CD4-positive, alpha-beta T cell treated with Interleukin-4 for 1 hour (primary cell): ENCODE measurements at regions not wholly inside any gene's neighbourhood (a gene's known extent, or its start where the extent isn't known, plus 50 kb on each side); places are given as distances from the start of the nearest gene placed in this dataset.

ENCODE experiments used
- DNase-seq, 2 donors: peaks; one replicate each; pipeline ENCODE4 v3.0.0-alpha.2; 2020 to 2022

DNA sequence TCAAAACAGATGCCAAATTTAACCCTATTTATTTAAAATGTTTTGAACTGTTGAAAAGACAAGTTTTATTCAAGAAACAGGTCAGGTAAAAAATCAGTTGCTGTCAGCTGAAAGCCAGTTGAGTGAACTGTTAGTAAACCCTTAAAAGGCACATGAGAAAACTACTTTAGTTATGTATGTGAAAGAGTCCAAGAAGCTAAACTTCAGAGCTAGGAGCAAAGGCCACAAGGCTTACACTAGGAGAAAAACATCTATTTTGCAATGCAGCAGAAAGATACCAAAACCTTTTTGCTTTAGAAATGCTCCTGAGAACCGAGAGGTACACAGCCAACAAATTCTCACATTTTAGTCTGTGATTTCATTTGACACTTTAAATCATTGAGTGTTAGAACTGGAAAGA lies 375.2 kb downstream of the FSCB start:
- DNase-seq = no peak

DNA sequence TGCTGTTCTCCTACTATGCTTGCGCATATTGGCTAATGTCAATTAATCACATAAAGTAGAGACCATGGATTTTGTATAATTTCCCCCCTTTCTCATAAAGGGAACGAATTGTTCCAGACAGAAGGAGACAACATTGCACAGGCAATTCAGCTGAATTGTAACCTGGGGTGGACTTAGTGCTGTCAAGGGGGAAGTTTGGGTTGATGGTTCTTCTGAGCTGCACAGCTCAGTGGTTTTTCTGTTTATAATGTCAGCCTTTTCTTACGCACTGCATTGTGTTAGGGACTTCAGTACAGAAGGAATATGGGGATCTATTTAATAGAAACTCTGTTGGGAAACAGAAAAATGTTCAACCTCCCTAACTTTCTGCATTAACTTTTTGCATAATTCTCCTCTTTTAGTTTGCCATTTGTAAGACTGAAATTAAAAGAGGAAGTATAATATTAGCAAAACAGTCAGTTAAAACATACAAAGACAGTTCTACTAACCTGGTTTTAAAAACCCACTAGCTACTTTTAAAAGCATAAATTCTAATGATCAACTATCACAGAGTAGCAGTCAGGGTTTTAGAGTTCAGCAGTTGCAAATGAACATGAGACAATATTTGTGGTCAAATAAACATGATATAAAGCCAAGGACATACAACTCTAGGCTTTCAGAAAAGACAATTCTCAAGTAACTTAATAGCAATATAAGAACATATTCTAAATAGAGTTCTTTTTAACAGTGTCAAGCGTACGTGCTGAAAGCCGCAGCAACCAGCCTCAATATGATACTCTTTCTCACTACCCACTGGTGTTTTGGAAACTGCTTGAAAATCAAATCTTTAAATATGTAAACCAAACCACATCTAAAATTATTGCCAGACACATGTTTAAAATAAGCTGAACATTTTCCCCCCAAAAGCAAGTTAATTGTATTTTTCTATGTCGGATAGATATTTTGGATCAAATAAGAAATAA lies 393.0 kb downstream of the FSCB start:
- DNase-seq = no peak

DNA sequence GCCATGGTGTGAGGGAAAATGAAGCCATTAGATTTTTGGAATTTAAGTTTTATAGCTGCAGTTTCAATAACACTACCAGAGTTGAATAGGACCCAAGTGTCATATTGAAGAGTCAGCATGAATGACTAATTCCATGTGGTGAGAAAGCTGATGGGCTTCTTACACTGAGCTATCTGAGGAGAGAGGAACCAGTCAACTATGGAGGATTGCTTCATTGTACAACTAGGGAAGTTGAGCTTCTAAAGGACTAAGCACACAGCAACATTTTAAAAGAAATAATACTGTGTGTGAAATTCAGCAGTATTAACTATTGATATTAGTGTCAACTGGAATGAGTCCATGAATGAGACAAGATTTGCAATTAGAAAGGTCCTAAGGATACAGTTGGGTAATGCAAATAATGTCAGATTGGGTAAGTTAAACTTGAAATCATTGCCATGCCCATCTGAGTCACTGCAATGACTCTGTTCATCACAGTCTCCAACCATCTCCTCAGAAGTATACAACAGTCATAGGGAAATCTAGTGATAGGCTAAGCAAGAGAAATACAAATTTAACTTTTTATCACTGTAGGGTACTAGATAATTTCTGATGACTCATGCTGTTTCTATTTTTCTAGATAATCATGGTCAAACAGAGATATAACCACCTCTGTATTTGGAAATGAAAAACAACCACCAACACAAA lies 394.2 kb downstream of the FSCB start:
- DNase-seq = no peak

DNA sequence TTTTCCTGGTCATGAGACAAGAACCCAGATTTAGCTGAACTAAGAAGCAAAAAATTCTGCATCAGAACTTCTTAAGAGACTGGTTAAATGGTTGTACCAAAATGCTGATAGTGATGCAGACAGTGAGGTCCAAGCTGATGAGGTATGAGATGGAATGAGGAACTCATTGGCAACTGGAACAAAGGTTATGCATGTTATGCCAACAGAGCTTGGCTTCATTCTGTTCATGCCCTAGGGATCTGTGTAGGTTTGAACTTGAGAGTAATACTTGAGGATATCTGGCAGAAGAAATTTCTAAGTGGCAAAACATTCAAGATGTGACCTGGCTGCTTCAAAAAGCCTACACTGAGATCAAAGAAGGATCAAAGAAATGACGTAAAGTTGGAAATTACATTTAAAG lies 398.0 kb downstream of the FSCB start:
- no peak for DNase-seq

DNA sequence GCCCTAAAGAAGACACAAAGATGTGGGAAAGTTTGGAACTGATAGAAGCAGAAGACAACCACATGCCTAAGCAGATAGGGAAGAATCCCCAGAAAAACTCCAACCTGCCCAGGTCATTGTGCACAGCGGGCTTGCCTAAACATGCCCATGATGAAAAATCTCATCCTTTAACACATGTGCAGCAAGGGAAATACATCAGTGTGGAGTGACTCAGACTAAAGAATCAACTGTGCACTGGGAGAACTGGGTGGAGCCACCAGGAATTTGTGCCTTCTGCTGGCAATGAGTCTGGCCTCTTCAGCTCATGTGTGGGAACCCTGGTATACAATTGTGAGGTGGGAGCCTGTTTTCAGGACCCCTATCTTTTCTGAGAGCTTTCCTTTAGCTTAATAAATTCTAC lies 398.5 kb downstream of the FSCB start:
- no peak for DNase-seq

DNA sequence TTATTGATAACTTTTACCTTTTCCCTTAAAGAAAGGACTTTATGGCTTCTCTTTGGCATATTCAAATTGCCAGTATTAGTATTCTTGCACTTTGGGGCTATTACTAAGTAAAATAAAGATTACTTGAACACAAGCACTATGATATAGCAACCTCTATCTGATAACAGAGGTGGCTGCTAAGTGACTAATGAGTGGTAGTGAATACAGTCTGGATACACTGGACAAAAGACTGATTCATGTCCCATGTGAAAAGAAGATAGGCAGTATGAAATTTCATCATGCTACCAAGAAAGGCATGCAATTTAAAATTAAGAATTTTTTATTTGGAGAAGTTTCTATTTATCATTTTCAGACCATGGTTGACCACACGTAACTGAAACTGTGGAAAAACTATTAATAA lies 399.9 kb downstream of the FSCB start:
- no peak for DNase-seq

DNA sequence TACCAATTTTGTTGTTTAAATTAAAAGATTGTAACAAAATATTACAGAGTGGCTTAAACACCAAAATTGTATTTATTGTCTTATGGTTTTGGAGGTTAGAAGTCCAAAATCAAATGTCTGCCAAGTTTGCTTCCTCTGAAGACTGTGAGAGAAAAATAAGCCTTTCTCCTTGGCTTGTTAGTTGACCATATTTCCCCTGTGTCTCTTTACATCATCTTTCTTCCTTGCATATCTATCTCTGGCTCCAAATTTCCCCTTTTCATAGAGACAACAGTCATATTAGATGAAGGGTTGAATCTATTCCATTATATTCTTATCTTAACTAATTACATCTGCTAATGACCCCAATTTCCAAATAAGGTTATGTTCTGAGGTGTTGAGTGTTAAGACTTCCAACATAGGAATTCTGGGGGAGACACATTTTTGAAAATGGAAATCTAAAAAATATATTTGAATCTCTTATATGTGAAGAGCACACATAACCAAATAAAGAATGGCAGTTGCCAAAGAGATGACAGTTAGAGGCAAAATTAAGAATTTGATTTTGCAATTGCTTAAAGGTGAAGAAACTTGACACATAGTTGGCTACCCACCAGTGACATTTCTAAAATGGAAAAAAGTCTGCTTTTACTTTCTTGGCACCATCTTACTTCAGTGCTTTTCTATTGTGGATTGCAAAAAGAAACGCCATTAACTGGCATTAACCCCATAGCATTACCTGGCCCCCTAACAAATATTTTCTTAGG lies 407.2 kb downstream of the FSCB start:
- no peak for DNase-seq

DNA sequence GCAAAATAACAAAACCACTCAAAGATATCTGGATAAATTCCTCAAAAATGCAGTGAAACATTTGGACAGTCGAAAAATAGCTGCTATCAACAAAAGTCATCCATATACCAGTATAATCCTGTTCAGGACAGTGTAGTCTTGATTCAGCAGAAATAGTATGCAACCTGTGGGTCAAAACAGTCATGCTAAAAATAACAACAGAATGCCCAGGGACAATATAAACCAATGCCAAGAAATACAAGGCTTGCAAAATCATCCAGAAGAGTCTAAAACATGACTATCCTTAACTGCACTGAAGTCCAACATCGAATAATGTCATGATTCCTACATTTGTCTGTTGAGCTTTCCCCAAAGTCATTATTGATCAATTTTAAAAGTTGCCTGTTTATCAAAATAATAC lies 425.9 kb downstream of the FSCB start:
- no peak for DNase-seq

DNA sequence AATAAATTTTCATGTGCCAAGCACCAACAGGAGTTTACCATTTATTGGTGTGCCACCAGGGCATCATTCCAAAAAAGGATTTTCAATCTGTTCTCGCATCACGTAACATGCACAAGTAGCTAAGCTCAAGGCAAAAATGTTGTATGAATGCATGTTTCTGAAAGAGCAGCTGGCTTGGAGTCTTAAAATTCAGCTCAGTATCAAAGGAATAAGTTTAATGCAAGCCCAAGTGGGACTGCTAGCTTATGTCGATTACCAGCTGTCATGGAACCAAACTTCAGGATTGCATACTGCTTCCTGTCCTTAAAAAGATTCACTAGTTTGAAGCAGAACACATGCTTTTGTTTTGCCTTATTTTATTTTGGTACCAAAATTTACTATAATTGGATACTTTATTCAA lies 437.0 kb downstream of the FSCB start:
- DNase-seq = no peak

DNA sequence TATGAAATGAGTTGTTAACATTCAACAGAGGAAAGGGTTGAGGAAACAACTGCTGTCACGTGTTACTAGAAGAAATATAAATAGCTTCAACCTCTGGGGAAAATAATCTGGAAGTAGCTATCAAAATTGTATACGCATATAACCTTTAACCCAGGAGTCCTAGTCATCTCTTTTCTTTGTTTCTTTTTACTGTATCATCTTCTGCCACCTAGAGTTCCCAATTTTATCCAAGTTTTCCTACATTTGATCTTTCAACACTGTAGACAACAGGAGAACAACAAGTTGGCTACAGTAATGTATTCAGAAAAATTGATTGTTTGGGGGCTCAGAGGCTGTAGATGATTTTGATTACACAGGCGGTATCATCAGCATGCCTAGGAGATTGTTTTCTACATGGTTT lies 453.7 kb downstream of the FSCB start:
- DNase-seq = no peak

DNA sequence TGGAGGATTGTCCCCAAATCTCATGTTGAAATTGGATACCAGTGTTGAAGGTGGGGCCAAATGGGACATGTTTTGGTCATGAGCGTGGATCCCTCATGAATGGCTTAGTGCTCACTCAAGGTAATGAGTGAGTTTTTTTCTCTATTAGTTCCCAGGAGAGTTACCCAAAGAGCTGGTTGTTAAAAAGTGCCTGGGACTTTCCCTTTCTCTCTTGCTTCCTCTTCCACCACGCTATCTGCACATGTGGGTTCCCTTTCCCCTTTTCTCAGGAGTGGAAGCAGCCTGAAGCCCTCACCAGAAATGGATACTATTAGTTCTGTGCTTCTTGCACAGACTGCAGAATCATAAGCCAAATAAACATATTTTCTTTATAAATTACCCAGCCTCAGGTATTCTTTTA lies 465.4 kb downstream of the FSCB start:
- DNase-seq = no peak

DNA sequence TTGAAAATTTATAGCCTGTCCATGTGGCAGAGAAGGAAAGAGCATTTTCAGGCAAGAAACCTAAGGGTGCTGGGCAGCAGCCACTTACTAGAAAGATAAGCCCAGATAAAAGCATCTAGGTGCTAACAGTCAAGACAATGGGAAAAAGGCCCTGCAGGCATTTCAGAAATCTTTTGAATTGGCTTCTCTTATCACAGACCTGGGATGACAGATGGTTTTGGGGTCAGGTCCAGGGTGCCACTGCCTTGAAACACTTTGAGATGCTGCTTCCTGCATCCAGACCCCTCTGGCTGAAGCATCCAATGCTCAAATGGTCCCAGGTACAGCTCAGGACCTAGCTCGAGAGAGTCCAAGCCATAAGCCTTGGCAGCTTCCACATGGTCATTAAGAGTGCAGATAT lies 466.5 kb downstream of the FSCB start:
- no peak for DNase-seq

DNA sequence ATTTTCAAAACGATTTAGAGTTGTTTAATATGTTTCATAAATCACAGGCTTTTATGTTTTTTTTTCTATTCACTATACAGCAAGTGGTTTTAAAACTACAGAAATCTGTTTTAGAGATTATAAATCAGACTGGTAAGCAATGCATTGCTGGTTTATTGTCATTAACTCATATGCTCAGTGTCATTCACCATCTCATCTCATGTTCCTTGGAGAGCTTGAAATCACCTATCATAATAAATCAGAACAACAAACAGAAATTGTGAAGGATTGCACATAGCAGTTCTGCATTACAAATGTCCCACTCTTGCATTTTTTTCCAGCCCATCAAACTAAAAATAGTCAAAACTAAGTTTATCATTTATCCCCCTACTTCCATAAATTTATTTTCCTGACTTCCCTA lies 470.8 kb downstream of the FSCB start:
- no peak for DNase-seq

DNA sequence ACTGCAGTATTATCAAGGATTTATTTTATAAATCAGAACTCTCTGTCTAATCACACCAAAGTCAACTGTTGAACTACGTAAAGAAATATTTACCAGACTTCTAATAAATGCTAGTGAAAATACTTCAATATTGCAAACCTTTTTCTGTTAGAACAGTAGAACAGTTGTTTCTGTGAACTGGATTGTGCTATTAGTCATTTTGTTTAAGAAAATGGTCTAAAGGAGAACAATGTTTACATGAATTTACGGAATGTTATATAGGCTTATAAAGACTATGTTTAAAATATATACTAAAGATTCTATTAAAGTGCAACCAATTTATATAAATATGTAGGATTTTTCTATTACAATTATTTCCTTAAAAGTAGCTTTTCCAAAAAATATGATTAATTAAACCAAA lies 471.4 kb downstream of the FSCB start:
- DNase-seq = no peak

DNA sequence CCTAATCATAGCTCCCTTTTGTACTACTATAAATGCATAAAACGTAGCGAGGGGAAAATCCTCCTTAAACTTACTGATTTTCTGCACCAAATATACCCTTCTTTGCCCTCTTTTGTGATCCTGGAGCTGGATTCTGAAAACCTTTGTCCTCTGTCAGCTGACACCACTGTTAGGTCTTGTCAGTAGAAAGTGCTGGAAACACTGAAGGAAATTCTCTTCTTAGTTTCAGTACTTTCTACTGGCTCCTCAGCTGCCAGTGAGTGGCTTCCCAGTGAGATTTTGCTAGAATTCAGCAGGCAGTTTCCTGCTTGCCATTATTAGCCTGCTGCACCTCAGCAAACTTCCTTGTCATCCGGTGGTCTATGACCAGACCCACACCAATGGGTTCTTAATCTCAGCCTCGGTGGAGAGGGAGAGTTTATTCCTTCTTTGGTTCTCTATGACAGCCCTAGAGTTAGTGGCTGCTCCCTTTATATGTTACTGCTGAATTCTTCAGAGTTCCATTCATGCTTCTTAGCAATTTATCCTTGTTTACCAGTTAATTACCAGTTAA lies 476.2 kb downstream of the FSCB start:
- no peak for DNase-seq

DNA sequence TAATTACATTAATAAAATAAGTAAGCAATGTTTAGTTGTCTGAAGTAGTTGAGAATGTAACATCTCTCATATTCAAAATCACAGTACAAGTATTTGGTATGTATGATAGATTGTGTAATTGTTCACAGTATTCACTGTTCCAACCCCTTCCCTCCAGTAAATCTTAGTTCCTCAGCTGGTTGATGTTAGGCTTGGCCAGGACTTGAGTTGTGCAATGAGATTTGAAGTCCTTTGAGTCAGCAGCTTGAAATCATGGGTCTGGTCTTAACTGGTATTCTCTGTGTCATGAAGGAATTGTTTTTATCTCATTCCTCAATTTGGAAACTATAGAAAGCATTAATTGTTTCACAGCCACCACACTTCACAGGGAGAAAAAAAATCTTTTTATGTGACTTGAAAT lies 477.1 kb downstream of the FSCB start:
- DNase-seq = no peak

DNA sequence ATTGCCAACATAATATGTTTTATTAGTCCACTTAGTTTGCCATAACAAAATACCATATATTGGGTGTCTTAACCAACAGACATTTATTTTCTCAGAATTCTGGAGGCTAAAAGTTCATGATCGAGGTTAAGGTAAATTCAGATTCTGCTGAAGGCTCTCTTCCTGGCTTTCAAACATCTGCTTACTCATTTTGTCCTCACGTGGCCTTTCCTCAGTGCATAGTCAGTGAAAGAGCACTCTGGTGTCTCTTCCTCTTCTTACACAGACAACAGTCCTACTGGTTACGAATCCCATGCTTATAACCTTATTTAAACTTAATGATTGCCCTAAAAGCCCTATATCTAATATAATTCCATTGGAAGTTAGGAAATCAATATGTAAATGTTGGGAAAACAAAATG lies 479.7 kb downstream of the FSCB start:
- no peak for DNase-seq

DNA sequence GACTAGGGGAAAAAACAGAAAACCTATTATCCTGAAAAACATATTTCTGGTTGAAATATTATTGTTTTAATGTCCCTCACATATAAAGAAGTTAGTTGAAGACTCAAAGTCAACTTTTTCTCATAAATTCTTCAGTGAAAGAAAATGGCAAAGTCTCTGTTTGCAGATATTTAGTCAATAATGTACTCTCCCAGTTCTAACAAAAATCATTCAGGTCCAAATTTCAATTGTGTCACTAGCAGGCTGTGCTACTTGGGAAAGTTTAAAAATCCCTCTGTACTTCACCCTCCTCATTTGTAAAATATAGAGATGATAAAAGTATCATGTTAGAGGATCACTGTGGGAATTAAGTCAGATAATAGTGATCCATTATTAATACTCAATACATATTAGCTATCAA lies 496.5 kb downstream of the FSCB start:
- no peak for DNase-seq

DNA sequence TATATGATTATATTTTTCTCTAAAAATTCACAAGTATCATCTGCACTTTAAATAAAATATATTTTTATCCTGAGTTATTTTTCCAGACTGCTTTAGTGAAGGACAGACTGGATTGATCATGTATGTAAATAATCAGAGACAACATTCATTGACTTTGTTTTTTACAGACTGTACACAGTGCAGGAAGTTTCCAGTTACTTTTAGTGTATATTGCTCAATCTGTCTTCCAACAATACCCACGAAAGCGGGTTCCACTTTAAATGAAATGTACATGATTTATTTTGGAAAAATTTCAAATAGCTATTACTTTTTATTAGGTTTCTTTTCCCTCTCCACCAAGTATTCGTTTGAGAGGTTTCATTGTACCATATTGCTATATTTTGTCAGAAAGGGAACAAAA lies 497.0 kb downstream of the FSCB start:
- DNase-seq = no peak

DNA sequence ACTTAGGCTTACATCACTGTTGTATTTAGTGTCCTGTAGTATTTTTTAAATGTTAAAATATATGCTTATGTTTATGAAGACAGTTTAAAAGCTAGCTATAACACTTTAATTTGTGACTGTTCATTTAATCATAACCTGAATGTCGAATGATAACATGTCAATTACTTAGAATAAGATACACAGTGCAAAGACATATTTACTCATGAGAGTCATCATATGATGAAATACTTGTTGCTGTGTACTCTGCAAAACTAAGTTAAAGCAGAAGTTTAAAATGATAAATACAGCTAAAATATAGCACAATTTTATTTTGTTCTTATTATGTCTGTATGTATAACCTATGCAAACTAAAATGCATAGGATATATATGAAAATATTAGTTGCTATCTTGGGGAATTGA lies 497.4 kb downstream of the FSCB start:
- no peak for DNase-seq

DNA sequence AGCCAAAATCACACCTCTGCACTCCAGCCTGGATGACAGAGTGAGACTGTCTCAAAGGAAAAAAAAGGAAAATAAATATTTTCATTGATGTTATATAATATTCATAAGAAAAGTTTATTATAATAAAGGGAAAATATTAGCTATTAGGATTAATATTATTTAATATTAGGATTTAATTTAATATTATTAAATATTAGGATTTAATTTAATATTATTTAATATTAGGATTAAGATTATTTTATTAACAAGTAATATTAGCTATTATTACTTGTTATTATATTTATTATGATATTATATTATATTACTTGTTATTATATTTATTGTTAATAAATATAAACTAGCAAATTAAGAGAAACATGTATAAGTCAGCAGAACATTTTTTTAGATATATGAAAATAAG lies 518.1 kb downstream of the FSCB start:
- DNase-seq = no peak

DNA sequence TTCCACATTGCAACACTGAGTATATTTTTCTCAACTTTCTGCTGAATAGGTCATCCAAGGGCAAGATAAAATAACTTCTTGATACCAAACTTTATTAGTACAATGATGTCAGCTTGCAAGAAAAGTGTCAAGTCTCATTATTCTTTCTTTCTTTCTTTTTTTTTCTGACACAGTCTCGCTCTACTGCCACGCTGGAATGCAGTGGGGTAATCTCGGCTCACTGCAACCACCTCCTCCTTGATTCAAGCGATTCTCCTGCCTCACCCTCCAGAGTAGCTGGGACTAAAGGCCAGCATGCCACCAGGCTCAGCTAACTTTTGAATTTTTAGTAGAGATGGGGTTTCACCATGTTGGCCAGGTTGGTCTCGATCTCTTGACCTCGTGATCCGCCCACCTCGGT lies 523.4 kb downstream of the FSCB start:
- no peak for DNase-seq

DNA sequence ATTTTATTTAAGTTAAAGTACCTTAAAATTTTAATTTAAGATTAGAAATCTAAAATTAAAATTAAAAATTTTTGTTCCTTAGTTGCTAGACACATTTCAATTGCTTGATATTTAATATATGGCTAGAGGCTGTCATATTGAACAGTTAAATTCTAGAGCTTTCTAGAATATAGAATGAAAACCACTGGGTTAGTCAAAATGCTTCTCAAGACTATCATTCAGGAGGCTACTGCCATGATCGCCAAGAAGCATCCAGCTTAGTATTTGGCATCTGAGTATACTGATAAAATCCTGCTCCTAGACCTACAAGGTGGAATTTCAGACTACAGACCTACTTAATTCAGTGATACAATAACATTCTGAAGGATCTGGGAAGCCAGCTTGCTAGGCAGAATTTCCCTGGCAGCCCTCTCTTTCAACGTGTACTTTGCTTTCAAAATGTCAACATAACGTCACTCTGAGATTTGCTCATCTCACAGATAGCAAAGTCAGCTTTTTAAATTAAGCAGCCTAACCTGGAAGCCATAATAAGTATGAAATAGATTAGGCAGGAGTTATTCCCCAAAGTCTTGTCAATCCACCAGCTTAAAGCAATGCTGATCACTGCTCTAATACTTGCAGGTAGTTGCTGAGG lies 525.8 kb downstream of the FSCB start:
- DNase-seq = no peak
